GM12878 (cell line): ENCODE measurements at regions not wholly inside any gene's neighbourhood (a gene's known extent, or its start where the extent isn't known, plus 50 kb on each side); places are given as distances from the start of the nearest gene placed in this dataset.

ENCODE experiments used
- ATAC-seq: fragments of 200-7000 bp; cut with Tn5 transposase; 3 replicates; pipeline ENCODE4 v1.9.1; 2020; ENCODE audit warnings: mild to moderate bottlenecking, moderate library complexity
- BruUV-seq: library from RNA; stranded (reverse); fragments of 400-500 nt; replicated peaks from 2 replicates; lab custom pipeline; 2021; lab: Mats Ljungman, UMichigan
- CTCF ChIA-PET: fragments of 300-600 bp; sonication (Branson Sonifier 250); formaldehyde crosslinking; extraction: SDS; loops from one replicate; lab custom pipeline; 2021; ENCODE audit warnings: inconsistent platforms; lab: Yijun Ruan, JAX
- POLR2A ChIA-PET: fragments of 350-600 bp; formaldehyde crosslinking; extraction: SDS; loops from one replicate; lab custom pipeline; 2021; ENCODE audit warnings: inconsistent platforms; lab: Charles Lee
- RAD21 ChIA-PET: fragments of 300-600 bp; sonication (Branson Sonifier 250); formaldehyde crosslinking; loops from one replicate; lab custom pipeline; 2023; ENCODE audit warnings: antibody characterized with exemption; ENCODE audit not compliant: unreplicated experiment; lab: Charles Lee
- SMC1A ChIA-PET: fragments of 300-600 bp; sonication (Branson Sonifier 250); formaldehyde crosslinking; loops from one replicate; lab custom pipeline; 2023; ENCODE audit not compliant: unreplicated experiment, uncharacterized antibody; lab: Charles Lee
- DNase-seq: peaks from one replicate; pipeline ENCODE4 v3.0.0-alpha.2; 2011; ENCODE audit warnings: low read depth, low spot score
- FAIRE-seq: peaks from 3 replicates; lab custom pipeline; 2011; peaks lifted over from hg19 to GRCh38; lab: Jason Lieb, UNC
- H2AFZ ChIP-seq: 2 replicates; pipeline ENCODE4 v1.6.0; 2011; ENCODE audit warnings: low read depth, low read length, control low read depth; ENCODE audit not compliant: control insufficient read depth
- H3K27ac ChIP-seq: 2 replicates; pipeline ENCODE4 v1.5.1; 2011; ENCODE audit warnings: control low read depth; ENCODE audit not compliant: control insufficient read depth, insufficient read depth
- H3K27me3 ChIP-seq, 2 experiments: replicated peaks in 1 of 2; 2 replicates each; pipeline versions ENCODE4 v1.6.0 to v1.6.1; 2011; ENCODE audit warnings: low read length in 1 of 2; ENCODE audit not compliant: control insufficient read depth in 2 of 2, insufficient read depth in 2 of 2
- H3K36me3 ChIP-seq, 2 experiments: 2 replicates each; pipeline ENCODE4 v1.5.1; 2011; ENCODE audit warnings: low read length in 1 of 2; ENCODE audit not compliant: control insufficient read depth in 2 of 2, insufficient read depth in 2 of 2
- H3K4me1 ChIP-seq: 2 replicates; pipeline ENCODE4 v1.6.1; 2011; ENCODE audit warnings: mild to moderate bottlenecking, low read length, moderate library complexity, mixed read lengths; ENCODE audit not compliant: control insufficient read depth, insufficient read depth
- H3K4me2 ChIP-seq: 2 replicates; pipeline ENCODE4 v1.6.0; 2011; ENCODE audit warnings: control low read depth; ENCODE audit not compliant: control insufficient read depth, insufficient read depth
- H3K4me3 ChIP-seq: fragments of 200-600 bp; sonication (generic); 2 replicates; pipeline ENCODE4 v1.5.1; 2016
- H3K79me2 ChIP-seq: 2 replicates; pipeline ENCODE4 v1.6.0; 2011; ENCODE audit warnings: low read length; ENCODE audit not compliant: control insufficient read depth, insufficient read depth
- H3K9ac ChIP-seq: 2 replicates; pipeline ENCODE4 v1.8.0; 2011; ENCODE audit warnings: low read length, control low read depth, mixed read lengths; ENCODE audit not compliant: control insufficient read depth, insufficient read depth
- H3K9me3 ChIP-seq: replicated peaks from 3 replicates; pipeline ENCODE4 v1.5.1; 2011; ENCODE audit warnings: mild to moderate bottlenecking, low read length; ENCODE audit not compliant: control insufficient read depth, insufficient read depth
- H4K20me1 ChIP-seq: 2 replicates; pipeline ENCODE4 v1.6.0; 2011; ENCODE audit not compliant: control insufficient read depth, insufficient read depth
- MEF2A ChIP-seq: IDR thresholded peaks from 2 replicates; pipeline ENCODE4 v1.6.1; 2011; ENCODE audit warnings: low read depth, mild to moderate bottlenecking, low read length, moderate library complexity; ENCODE audit not compliant: insufficient read depth
- POLR2AphosphoS2 ChIP-seq: IDR thresholded peaks from 2 replicates; pipeline ENCODE4 v1.6.1; 2011; ENCODE audit warnings: low read depth, mild to moderate bottlenecking, low read length, improper control_type of control experiment, moderate library complexity
- ZBED1 ChIP-seq: IDR thresholded peaks from 2 replicates; pipeline ENCODE4 v1.6.1; 2016; ENCODE audit warnings: borderline replicate concordance
- ZNF592 ChIP-seq: fragments of 450-650 bp; IDR thresholded peaks from 2 replicates; pipeline ENCODE4 v1.6.1; 2017; ENCODE audit warnings: mild to moderate bottlenecking, moderate library complexity
- ZNF622 ChIP-seq: fragments of 450-650 bp; IDR thresholded peaks from 2 replicates; pipeline ENCODE4 v1.6.1; 2017; ENCODE audit warnings: mild to moderate bottlenecking, inconsistent platforms
- WGBS: methylation state at CpG from one replicate; pipeline ENCODE4 v1.1.6; 2016; ENCODE audit warnings: low lambda C conversion rate; ENCODE audit not compliant: insufficient replicate concordance, insufficient coverage; ENCODE audit errors: missing lambda C conversion rate; 5-methylcytosine and 5-hydroxymethylcytosine counted together
- in situ Hi-C: fragments of 300-500 bp; cut with MboI; formaldehyde crosslinking; loops from 9 replicates; pipeline ENCODE4 v1.14.3; 2018; ENCODE audit warnings: mixed read lengths
- intact Hi-C: fragments of 100-400 bp; cut with micrococcal nuclease; formaldehyde crosslinking; loops from one replicate; pipeline ENCODE4 v1.14.2; 2022; ENCODE audit not compliant: unreplicated experiment
- TF ChIP-seq, protein P1 (sequence below): fragments of 450-650 bp; IDR thresholded peaks from 2 replicates; pipeline ENCODE4 v1.6.1; 2017; ENCODE audit warnings: mild to moderate bottlenecking, moderate library complexity

GRCh38 chr2:37560241-37560848 lies 111.1 kb downstream of the CDC42EP3 start:
- Histone ChIP-seq H3K4me3 (no peak overlapping the region), H3K27ac (peak overlapping the region; percentile 57), H3K4me2 (no peak overlapping the region), H3K27me3 (no peaks in the 10 kb centered on the region), H3K9me3 (peaks cover 7% of the 10 kb centered on the region), H3K4me1 (peaks cover 58% of the 10 kb centered on the region), H4K20me1 (no peaks in the 10 kb centered on the region), H3K36me3 (no peaks in the 10 kb centered on the region), H3K79me2 (no peaks in the 10 kb centered on the region; the same call in none of the 2 replicates), H2AFZ (peak overlapping the region; percentile 56), H3K9ac (no peak overlapping the region)
- ChIA-PET SMC1A (interaction anchor here (0.7 to 14.3 kb wide), 17 partner anchors 9 to 317 kb away, joined by 3 to 246 read pairs (median 5); no protein-coding TSS in a partner anchor), RAD21 (interaction anchor here (0.7 to 7.8 kb wide), 7 partner anchors 9 to 144 kb away, joined by 3 to 95 read pairs (median 4); no protein-coding TSS in a partner anchor), CTCF (interaction anchor here (0.7 to 4.6 kb wide), 9 partner anchors 8 to 317 kb away, joined by 3 to 24 read pairs (median 6); no protein-coding TSS in a partner anchor), POLR2A (interaction anchor here (1.0 to 9.1 kb wide), 7 partner anchors 9 to 94 kb away, joined by 3 to 74 read pairs (median 5); no protein-coding TSS in a partner anchor)
- ATAC-seq (no peak), FAIRE-seq (no peak), DNase-seq (no peak)
- intact Hi-C loops (no loop called here), in situ Hi-C loops (no loop called here)
- BruUV-seq: no TSS peak
- 97% methylated on average over 5 of the region's 5 CpGs for WGBS
- TF ChIP-seq ZNF592: peak; percentile 70; the same call in 1 of the 2 replicates
- TF ChIP-seq, protein P1, sequence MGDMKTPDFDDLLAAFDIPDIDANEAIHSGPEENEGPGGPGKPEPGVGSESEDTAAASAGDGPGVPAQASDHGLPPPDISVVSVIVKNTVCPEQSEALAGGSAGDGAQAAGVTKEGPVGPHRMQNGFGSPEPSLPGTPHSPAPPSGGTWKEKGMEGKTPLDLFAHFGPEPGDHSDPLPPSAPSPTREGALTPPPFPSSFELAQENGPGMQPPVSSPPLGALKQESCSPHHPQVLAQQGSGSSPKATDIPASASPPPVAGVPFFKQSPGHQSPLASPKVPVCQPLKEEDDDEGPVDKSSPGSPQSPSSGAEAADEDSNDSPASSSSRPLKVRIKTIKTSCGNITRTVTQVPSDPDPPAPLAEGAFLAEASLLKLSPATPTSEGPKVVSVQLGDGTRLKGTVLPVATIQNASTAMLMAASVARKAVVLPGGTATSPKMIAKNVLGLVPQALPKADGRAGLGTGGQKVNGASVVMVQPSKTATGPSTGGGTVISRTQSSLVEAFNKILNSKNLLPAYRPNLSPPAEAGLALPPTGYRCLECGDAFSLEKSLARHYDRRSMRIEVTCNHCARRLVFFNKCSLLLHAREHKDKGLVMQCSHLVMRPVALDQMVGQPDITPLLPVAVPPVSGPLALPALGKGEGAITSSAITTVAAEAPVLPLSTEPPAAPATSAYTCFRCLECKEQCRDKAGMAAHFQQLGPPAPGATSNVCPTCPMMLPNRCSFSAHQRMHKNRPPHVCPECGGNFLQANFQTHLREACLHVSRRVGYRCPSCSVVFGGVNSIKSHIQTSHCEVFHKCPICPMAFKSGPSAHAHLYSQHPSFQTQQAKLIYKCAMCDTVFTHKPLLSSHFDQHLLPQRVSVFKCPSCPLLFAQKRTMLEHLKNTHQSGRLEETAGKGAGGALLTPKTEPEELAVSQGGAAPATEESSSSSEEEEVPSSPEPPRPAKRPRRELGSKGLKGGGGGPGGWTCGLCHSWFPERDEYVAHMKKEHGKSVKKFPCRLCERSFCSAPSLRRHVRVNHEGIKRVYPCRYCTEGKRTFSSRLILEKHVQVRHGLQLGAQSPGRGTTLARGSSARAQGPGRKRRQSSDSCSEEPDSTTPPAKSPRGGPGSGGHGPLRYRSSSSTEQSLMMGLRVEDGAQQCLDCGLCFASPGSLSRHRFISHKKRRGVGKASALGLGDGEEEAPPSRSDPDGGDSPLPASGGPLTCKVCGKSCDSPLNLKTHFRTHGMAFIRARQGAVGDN: peak; percentile 65
- no peak for TF ChIP-seq ZBED1
- no peak for TF ChIP-seq POLR2AphosphoS2
- TF ChIP-seq MEF2A: no peak
- no peak for TF ChIP-seq ZNF622
